Thyroid gland (tissue), 4 donors: ENCODE measurements at regions not wholly inside any gene's neighbourhood (a gene's known extent, or its start where the extent isn't known, plus 50 kb on each side); places are given as distances from the start of the nearest gene placed in this dataset.
"Not testable (repeated sequence)": the region's sequence is repeated elsewhere in the genome, so short reads cannot be mapped to it uniquely, and the experiment has no call there.

Experiments
- POLR2A ChIP-seq, 2 donors: fragments of 450-650 bp; IDR thresholded peaks; one replicate each; pipeline ENCODE4 v1.6.1; 2017; ENCODE audit warnings: antibody characterized with exemption in 2 of 2, mild to moderate bottlenecking in 2 of 2, moderate library complexity in 1 of 2
- TF ChIP-seq, protein P1 (sequence below), 6 experiments: fragments of 200-600 bp in 3 of 6; fragments of 450-650 bp in 3 of 6; sonication (generic) in 3 of 6; IDR thresholded peaks; one replicate each; pipeline ENCODE4 v1.5.1; 2016 to 2019; ENCODE audit warnings: antibody characterized with exemption in 6 of 6, mild to moderate bottlenecking in 2 of 6, inconsistent platforms in 1 of 6, moderate library complexity in 1 of 6

- TF ChIP-seq, protein P1, sequence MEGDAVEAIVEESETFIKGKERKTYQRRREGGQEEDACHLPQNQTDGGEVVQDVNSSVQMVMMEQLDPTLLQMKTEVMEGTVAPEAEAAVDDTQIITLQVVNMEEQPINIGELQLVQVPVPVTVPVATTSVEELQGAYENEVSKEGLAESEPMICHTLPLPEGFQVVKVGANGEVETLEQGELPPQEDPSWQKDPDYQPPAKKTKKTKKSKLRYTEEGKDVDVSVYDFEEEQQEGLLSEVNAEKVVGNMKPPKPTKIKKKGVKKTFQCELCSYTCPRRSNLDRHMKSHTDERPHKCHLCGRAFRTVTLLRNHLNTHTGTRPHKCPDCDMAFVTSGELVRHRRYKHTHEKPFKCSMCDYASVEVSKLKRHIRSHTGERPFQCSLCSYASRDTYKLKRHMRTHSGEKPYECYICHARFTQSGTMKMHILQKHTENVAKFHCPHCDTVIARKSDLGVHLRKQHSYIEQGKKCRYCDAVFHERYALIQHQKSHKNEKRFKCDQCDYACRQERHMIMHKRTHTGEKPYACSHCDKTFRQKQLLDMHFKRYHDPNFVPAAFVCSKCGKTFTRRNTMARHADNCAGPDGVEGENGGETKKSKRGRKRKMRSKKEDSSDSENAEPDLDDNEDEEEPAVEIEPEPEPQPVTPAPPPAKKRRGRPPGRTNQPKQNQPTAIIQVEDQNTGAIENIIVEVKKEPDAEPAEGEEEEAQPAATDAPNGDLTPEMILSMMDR (IDR thresholded peaks at IDR 0.05) = not testable (repeated sequence)
- not testable (repeated sequence) for TF ChIP-seq POLR2A (IDR thresholded peaks at IDR 0.05)
Measured at GRCh38 chr11:3519841-3520240, 122.0 kb downstream of the ART5 start.
